ENCODE measurements at regions not wholly inside any gene's neighbourhood (a gene's known extent, or its start where the extent isn't known, plus 50 kb on each side); places are given as distances from the start of the nearest gene placed in this dataset.

- H3K36me3 ChIP-seq (ENCODE audit: control insufficient read depth, insufficient read depth, low read length): no peaks in the 10 kb centered on the region
- H3K27me3 ChIP-seq (replicated peaks; ENCODE audit: control insufficient read depth, insufficient read depth, low read length): no peaks in the 10 kb centered on the region
- no peak for DNase-seq (ENCODE audit: extremely low read depth, insufficient read length)
- H3K4me3 ChIP-seq (replicated peaks; ENCODE audit: low read depth, low read length): no peak overlapping the region
- TF ChIP-seq CTCF (IDR thresholded peaks at IDR 0.05; ENCODE audit: insufficient read depth, low read length, poor library complexity, severe bottlenecking): no peak
Measured at GRCh38 chr7:68571286-68571685, 1027.0 kb upstream of the AUTS2 start.

DNA sequence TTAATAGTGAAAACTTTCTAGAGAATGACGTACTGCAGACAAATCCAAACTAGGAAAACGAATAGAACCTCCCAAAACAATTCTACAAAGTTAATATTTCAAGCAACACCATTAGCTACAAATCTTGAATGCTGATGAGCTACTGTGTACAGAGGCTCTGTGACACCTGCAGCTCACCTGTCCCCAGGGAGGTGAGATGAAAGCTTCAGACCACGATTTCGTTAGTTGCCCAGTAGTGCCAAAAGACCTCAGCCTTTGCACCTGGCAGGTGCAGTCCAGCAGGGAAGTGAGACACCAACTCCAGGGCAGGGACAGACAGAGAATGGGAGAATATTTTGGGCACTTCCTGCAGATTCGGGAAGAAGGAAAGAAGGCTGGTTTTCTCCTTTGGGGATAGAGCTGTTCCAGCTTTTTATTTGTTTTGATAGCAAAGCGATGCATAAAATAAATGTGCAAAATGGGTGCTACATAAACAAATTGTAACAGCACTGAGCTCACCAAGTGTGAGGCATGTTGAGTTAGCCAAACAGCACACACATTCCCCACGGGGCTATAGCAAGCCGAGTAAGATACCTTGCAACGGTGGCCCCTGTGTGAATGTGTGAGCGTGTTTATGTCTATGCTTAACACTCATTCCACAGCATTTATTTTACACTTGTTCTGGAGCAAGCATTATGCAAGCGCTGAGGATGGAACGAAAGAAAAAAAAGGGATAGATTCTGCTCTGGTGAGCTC, 1024.8 kb upstream of the AUTS2 start:
- no peak overlapping the region for H3K4me3 ChIP-seq (replicated peaks; ENCODE audit: low read depth, low read length)
- H3K36me3 ChIP-seq (ENCODE audit: control insufficient read depth, insufficient read depth, low read length): no peaks in the 10 kb centered on the region
- no peak for DNase-seq (ENCODE audit: extremely low read depth, insufficient read length)
- no peak for TF ChIP-seq CTCF (IDR thresholded peaks at IDR 0.05; ENCODE audit: insufficient read depth, low read length, poor library complexity, severe bottlenecking)
- H3K27me3 ChIP-seq (replicated peaks; ENCODE audit: control insufficient read depth, insufficient read depth, low read length): no peaks in the 10 kb centered on the region

DNA sequence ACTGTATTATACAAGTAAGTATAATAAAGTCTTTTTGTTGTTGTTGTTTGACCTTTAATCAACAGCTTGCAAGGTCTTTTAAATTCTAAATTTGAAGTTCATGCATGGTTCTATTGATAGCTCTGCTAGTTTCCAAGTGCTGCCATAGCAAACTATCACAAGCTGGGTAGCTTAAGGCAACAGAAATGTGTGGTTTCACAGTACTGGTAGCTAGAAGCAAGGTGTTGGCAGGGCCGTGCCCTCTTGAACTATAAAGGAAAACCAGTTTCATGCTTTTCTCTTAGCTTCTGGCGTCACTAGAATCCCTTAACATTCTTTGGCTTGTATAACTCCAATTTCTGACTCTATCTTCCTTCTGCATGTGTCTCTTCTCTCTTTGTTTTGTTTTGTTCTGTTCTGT, 1021.9 kb upstream of the AUTS2 start:
- no peak for TF ChIP-seq CTCF (IDR thresholded peaks at IDR 0.05; ENCODE audit: insufficient read depth, low read length, poor library complexity, severe bottlenecking)
- no peak for DNase-seq (ENCODE audit: extremely low read depth, insufficient read length)

DNA sequence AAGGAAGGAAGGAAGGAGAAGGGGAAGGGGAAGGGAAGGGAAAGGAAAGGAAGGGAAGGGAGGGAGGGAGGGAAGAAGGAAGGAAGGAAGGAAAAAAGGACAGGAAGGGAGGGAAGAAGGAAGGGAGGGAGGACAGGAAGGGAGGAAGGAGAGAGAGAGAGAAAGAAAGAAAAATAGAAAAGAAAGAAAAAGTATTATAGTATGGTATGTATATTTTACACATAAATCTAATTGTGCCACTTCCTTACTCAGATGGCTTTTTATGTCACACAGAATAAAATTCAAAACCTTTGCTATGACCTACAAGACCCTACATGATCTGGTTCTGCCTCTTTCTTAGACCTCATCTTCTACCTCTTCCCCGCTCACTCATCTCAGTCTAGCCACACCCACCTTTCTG, 1016.9 kb upstream of the AUTS2 start:
- Histone ChIP-seq H3K27me3 (replicated peaks; ENCODE audit: control insufficient read depth, insufficient read depth, low read length) (no peaks in the 10 kb centered on the region), H3K4me3 (replicated peaks; ENCODE audit: low read depth, low read length) (no peak overlapping the region), H3K36me3 (ENCODE audit: control insufficient read depth, insufficient read depth, low read length) (no peaks in the 10 kb centered on the region)
- TF ChIP-seq CTCF (IDR thresholded peaks at IDR 0.05; ENCODE audit: insufficient read depth, low read length, poor library complexity, severe bottlenecking): no peak
- DNase-seq (ENCODE audit: extremely low read depth, insufficient read length): no peak

More for the DNA sequence above, 1021.9 kb upstream of the AUTS2 start:
- no peaks in the 10 kb centered on the region for H3K36me3 ChIP-seq (ENCODE audit: control insufficient read depth, insufficient read depth, low read length)
- H3K27me3 ChIP-seq (replicated peaks; ENCODE audit: control insufficient read depth, insufficient read depth, low read length): no peaks in the 10 kb centered on the region
- no peak overlapping the region for H3K4me3 ChIP-seq (replicated peaks; ENCODE audit: low read depth, low read length)

GRCh38 chr7:68587599-68587998, 1010.7 kb upstream of the AUTS2 start:
- no peaks in the 10 kb centered on the region for H3K36me3 ChIP-seq (ENCODE audit: control insufficient read depth, insufficient read depth, low read length)
- no peak for DNase-seq (ENCODE audit: extremely low read depth, insufficient read length)
- no peak for TF ChIP-seq CTCF (IDR thresholded peaks at IDR 0.05; ENCODE audit: insufficient read depth, low read length, poor library complexity, severe bottlenecking)
- no peaks in the 10 kb centered on the region for H3K27me3 ChIP-seq (replicated peaks; ENCODE audit: control insufficient read depth, insufficient read depth, low read length)
- H3K4me3 ChIP-seq (replicated peaks; ENCODE audit: low read depth, low read length): no peak overlapping the region

DNA sequence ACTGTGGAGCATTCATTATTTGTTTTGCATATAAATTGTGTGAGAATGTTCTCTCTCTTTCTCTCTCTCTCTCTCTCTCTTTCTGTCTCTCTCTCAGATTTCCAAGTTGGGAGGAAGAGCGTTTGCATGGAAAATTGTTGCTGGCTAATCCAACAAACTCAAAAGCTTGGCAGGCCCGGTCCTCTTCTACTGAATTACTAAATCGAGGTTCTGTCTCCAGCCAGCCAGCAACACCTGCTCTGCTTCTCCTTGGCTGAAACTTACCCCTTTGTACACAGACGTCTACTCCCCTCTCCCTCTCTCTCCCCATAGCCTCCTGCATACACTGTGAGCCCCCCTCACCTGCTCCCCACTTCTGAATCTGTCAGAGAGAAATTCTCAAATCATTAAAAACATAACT, 996.4 kb upstream of the AUTS2 start:
- no peaks in the 10 kb centered on the region for H3K36me3 ChIP-seq (ENCODE audit: control insufficient read depth, insufficient read depth, low read length)
- no peak overlapping the region for H3K4me3 ChIP-seq (replicated peaks; ENCODE audit: low read depth, low read length)
- DNase-seq (ENCODE audit: extremely low read depth, insufficient read length): no peak
- no peaks in the 10 kb centered on the region for H3K27me3 ChIP-seq (replicated peaks; ENCODE audit: control insufficient read depth, insufficient read depth, low read length)
- TF ChIP-seq CTCF (IDR thresholded peaks at IDR 0.05; ENCODE audit: insufficient read depth, low read length, poor library complexity, severe bottlenecking): no peak

Data from GM06990 (cell line).